Coronary artery (tissue), 2 donors: ENCODE measurements at regions not wholly inside any gene's neighbourhood (a gene's known extent, or its start where the extent isn't known, plus 50 kb on each side); places are given as distances from the start of the nearest gene placed in this dataset.
A peak's percentile ranks its signal among the peaks of the same experiment; 100 is the strongest.

Experiments
- DNase-seq: peaks from one replicate; pipeline ENCODE4 v3.0.0-alpha.2; 2017; ENCODE audit warnings: low spot score
- H3K27ac ChIP-seq, 2 donors: fragments of 200-600 bp; sonication (generic); one replicate each; pipeline ENCODE4 v1.5.1; 2016 to 2019
- H3K4me3 ChIP-seq: fragments of 200-600 bp; sonication (generic); 2 replicates; pipeline ENCODE4 v1.5.1; 2016; ENCODE audit warnings: mild to moderate bottlenecking, moderate library complexity
- CTCF ChIP-seq: fragments of 200-600 bp; sonication (generic); IDR thresholded peaks from one replicate; pipeline ENCODE4 v1.5.1; 2019; ENCODE audit warnings: antibody characterized with exemption

GRCh38 chr2:239657236-239657635, 256.4 kb upstream of the HDAC4 start:
- no peak overlapping the region for H3K4me3 ChIP-seq
- DNase-seq: no peak
- no peak for TF ChIP-seq CTCF
- H3K27ac ChIP-seq: no peak overlapping the region

GRCh38 chr2:239654266-239654665, 253.4 kb upstream of the HDAC4 start:
- Histone ChIP-seq H3K4me3 (no peak overlapping the region), H3K27ac (no peak overlapping the region)
- no peak for TF ChIP-seq CTCF
- no peak for DNase-seq

- no peak for TF ChIP-seq CTCF
- H3K27ac ChIP-seq: no peak overlapping the region
- DNase-seq: peak; percentile 5
- H3K4me3 ChIP-seq: no peak overlapping the region
Observed at GRCh38 chr2:239651859-239652258, 251.0 kb upstream of the HDAC4 start.

- Histone ChIP-seq H3K4me3 (no peak overlapping the region), H3K27ac (no peak overlapping the region)
- no peak for DNase-seq
- TF ChIP-seq CTCF: no peak
Observed at GRCh38 chr2:239650674-239651073, 249.9 kb upstream of the HDAC4 start.

- no peak for DNase-seq
- TF ChIP-seq CTCF: no peak
- Histone ChIP-seq H3K4me3 (no peak overlapping the region), H3K27ac (no peak overlapping the region)
Observed at GRCh38 chr2:239649309-239649708, 248.5 kb upstream of the HDAC4 start.

- Histone ChIP-seq H3K4me3 (no peak overlapping the region), H3K27ac (no peak overlapping the region)
- DNase-seq: peak; percentile 45
- no peak for TF ChIP-seq CTCF
Observed at GRCh38 chr2:239648607-239649006, 247.8 kb upstream of the HDAC4 start.

GRCh38 chr2:239647052-239647819, 246.4 kb upstream of the HDAC4 start:
- peak; percentile 3 for DNase-seq
- Histone ChIP-seq H3K27ac (no peak overlapping the region), H3K4me3 (no peak overlapping the region)
- no peak for TF ChIP-seq CTCF
